Umbilical cord (tissue), 1 donor: ENCODE measurements at regions not wholly inside any gene's neighbourhood (a gene's known extent, or its start where the extent isn't known, plus 50 kb on each side); places are given as distances from the start of the nearest gene placed in this dataset.
"Not testable (repeated sequence)": the region's sequence is repeated elsewhere in the genome, so short reads cannot be mapped to it uniquely, and the experiment has no call there.

ENCODE experiments used
- DNase-seq: peaks from one replicate; pipeline ENCODE4 v3.0.0-alpha.2; 2015; ENCODE audit warnings: low spot score

DNA sequence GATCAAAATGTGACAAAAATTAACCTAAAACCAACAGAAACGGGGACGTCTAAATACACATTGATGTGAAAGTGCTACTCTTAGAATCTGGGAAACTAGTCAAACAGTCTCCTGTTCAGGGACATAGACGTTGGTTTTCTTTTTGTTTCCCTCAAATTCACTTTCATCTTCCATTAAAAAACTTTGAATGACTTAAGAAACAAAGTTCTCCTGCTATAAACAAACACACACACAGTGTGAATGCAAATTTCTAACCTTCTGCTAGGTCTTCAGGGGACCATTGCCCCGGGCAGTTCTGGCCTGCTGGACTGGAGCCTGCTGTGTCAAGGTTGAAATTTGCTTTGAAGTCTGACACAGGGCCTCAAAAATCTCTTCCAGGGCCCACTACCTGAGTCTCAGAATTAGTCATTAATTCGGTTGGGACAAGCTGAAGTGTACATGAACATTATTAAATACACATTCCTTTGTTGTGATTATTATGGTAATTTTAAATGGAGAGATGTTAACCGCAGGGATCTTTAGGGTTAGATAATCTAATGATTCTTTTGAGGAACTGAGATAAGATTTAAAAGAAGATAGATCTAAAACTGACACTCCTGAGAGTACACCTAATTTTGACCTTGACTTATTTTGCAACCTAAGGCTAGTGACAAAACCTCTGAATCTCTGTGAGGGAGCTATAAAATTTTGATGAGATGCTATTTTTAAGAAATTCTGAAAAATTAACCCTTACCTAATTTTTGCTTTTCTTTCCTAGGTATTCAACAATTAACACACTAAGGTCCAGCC is 1260.4 kb downstream of the ROBO1 start:
- DNase-seq = no peak

DNA sequence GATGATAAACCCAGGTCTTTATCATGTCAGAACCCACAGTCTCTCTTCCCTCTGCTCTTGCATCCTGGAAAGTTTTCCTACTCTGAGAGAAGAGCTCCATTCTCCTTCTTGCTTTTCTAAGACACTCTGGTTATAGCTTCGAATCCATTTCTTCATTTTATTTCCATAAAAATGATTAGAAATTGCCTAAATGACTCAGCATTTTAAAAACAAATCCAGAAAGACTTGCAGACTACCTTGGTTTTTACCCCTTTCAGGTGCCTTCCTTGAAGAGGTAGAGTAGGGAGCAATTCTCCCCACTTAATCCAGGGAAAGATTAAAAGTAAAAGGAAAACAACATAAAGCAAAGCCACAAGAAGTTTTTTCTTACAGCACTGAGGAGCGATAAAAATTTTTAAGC is 1256.0 kb downstream of the ROBO1 start:
- DNase-seq = no peak

DNA sequence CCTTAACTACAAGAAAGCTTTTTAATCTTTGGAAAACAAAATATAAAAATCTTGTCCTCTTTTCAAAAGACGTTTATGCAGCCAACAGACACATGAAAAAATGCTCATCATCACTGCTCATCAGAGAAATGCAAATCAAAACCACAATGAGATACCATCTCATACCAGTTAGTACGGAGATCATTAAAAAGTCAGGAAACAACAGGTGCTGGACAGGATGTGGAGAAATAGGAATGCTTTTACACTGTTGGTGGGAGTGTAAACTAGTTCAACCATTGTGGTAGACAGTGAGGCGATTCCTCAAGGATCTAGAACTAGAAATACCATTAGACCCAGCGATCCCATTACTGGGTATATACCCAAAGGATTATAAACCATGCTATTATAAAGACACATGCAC is 1255.0 kb downstream of the ROBO1 start:
- not testable (repeated sequence) for DNase-seq

DNA sequence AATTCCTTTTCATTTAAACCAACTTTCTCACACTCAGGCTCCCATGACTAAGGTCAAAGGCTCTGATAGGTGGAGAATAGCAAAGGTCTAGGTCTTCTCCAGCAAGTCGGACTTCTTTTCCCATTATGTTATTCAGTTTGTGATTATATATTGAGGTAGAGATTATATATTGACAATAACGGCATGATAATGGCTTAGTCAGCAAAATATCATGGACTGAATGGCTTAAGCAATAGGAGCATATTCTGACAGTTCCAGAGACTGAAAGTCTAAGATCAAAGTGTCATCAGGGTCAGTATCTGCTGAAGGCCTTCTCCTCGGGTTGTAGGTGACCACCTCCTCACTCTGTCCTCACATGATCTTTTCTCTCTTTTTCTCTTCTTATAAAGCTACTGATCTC is 1251.4 kb downstream of the ROBO1 start:
- no peak for DNase-seq

DNA sequence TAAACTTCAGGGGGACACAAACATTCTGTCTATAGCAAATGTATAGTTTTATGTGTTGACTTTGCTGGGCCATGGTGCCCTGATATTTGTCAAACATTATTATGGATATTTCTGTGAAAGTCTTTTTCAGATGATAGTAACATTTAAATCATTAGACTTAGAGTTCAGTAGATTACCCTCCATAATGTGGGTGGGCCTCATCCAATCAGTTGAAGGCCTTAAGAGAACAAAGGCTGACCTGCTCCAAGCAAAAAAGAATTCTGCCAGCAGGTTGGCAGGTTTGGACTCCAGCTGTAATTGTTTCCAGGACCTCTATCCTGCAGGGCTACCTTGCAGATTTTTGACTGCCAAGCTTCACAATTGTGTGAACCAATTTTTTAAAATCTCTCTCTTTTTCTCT is 1250.9 kb downstream of the ROBO1 start:
- no peak for DNase-seq

DNA sequence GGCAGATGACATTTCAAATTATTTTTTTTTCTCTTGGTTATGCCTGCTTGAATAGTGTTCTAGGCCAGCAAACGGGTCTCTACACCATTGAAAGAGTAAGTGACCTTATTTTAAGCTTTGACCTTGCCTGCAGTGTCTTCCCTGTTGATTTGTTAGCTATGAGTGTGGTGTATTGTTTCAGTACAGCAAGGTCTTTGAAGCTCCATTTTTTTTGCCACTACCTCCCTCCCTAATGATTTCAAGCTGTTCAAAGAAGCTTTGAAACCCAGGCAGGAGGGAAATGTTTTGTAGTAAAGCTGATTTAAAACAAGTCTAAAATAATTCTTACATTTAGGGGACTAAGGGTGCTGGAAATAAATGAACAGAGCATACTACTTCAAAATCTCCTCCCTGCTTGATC is 1249.8 kb downstream of the ROBO1 start:
- no peak for DNase-seq

DNA sequence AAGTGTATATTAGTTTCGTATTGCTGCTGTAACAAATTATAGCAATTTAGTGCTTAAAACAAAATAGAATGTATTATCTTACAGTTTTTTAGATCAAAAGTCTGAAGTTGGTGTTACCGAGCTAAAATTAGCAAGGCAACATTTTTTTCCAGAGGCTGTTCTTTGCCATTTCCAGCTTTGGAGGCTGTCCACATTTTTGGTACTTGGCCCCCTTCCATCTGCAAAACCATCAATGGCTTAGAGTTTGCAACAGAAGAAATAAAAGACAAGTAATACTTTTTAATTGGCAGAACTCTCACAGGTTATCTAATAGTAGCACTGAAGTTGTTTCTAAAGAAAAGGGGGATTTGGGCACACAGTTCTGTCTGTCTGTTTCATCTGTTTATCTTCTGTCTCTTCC is 1248.5 kb downstream of the ROBO1 start:
- DNase-seq = no peak

DNA sequence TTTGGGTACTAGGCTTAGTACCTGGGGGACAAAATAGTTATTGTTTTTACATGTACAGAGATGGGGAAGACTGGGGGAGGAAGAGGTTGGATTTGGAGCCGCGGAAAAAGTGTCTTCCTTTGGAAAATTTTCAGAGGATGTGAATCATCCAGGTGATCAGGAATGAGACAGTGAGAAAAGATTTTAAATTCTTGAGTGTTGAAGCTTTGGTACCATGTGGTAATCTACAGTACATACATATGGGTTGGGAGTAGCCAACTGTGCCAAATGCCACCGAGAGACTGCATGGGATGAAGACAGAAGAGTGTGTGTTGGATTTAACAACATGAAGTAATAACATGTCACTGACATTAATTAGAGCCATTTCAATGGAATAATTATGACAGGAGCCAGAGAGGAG is 1238.2 kb downstream of the ROBO1 start:
- no peak for DNase-seq

DNA sequence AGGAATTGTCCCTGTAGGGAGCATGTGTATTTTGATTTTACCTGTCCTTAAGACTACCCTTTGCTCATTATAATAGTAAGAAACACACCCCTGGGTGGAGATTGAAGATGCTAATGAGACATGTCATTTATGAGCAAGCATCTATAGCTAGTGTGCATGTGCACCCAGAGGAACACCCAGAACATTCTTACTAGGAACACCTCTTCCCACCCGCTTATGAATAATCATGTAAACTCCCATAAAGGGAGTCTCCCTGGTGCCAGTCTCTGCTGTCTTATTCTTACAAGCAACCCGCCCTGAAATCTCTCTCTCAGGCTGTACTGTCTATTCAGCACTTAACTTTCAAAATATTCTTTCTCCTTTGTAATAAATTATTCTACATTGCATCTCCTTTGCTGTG is 1227.3 kb downstream of the ROBO1 start:
- DNase-seq = no peak

DNA sequence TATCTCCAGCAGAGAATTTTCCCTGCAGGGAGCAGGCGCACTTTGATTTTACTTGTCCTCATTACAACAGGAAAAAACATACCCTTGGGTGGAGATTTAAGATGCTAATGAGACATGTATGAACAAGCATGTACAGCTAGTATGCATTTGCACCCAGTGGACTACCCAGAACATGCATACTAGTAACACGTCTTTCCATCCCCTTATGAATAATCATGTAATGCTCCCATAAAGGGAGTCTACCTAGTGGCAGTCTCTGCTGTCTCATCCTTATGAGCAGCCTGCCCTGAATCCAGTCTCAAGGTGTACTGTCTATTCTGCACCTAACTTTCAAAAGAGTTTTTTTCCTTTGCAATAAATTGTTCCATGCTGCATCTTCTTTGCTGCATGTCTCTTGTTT is 1222.0 kb downstream of the ROBO1 start:
- DNase-seq = no peak
